NCI-H187 (cell line): ENCODE measurements at regions not wholly inside any gene's neighbourhood (a gene's known extent, or its start where the extent isn't known, plus 50 kb on each side); places are given as distances from the start of the nearest gene placed in this dataset.
A peak's percentile ranks its signal among the peaks of the same experiment; 100 is the strongest.

Experiments used
- DNase-seq, 2 experiments: peaks; one replicate each; lab custom pipeline; 2025; lab: John Stamatoyannopoulos, UW

GRCh38 chr20:12891643-12892042 is 117.1 kb upstream of the SPTLC3 start:
- DNase-seq: no peak

- no peak for DNase-seq
These were observed 115.8 kb upstream of the SPTLC3 start for GRCh38 chr20:12893019-12893418.

- DNase-seq: no peak
These were observed 115.1 kb upstream of the SPTLC3 start for GRCh38 chr20:12893653-12894052.

- no peak for DNase-seq
These were observed 114.7 kb upstream of the SPTLC3 start for GRCh38 chr20:12894089-12894488.

- no peak for DNase-seq
These were observed 112.6 kb upstream of the SPTLC3 start for GRCh38 chr20:12896180-12896579.

GRCh38 chr20:12902992-12903391 is 105.8 kb upstream of the SPTLC3 start:
- DNase-seq: no peak

- DNase-seq: no peak
These were observed 102.4 kb upstream of the SPTLC3 start for GRCh38 chr20:12906361-12906760.

GRCh38 chr20:12911372-12911771 is 97.4 kb upstream of the SPTLC3 start:
- DNase-seq: no peak

GRCh38 chr20:12913781-12914443 is 94.9 kb upstream of the SPTLC3 start:
- no peak for DNase-seq

- DNase-seq: no peak
These were observed 94.0 kb upstream of the SPTLC3 start for GRCh38 chr20:12914804-12915203.

GRCh38 chr20:12916699-12917098 is 92.1 kb upstream of the SPTLC3 start:
- no peak for DNase-seq

- no peak for DNase-seq
These were observed 84.6 kb upstream of the SPTLC3 start for GRCh38 chr20:12924126-12924525.

- DNase-seq: peak in 1 of 2 experiments; percentile 20
These were observed 83.5 kb upstream of the SPTLC3 start for GRCh38 chr20:12925210-12925755.

- no peak for DNase-seq
These were observed 82.6 kb upstream of the SPTLC3 start for GRCh38 chr20:12925863-12926793.

- no peak for DNase-seq
These were observed 81.3 kb upstream of the SPTLC3 start for GRCh38 chr20:12927489-12927888.

GRCh38 chr20:12928358-12928754 is 80.4 kb upstream of the SPTLC3 start:
- DNase-seq: no peak

- DNase-seq: no peak
These were observed 79.9 kb upstream of the SPTLC3 start for GRCh38 chr20:12928755-12929401.

- DNase-seq: no peak
These were observed 72.8 kb upstream of the SPTLC3 start for GRCh38 chr20:12936020-12936419.

- no peak for DNase-seq
These were observed 72.2 kb upstream of the SPTLC3 start for GRCh38 chr20:12936524-12936923.

GRCh38 chr20:12941025-12941424 is 67.7 kb upstream of the SPTLC3 start:
- no peak for DNase-seq

- DNase-seq: no peak
These were observed 66.6 kb upstream of the SPTLC3 start for GRCh38 chr20:12942123-12942522.

GRCh38 chr20:12946789-12947188 is 62.0 kb upstream of the SPTLC3 start:
- DNase-seq: no peak

GRCh38 chr20:12947691-12948090 is 61.1 kb upstream of the SPTLC3 start:
- no peak for DNase-seq
